ENCODE measurements at regions not wholly inside any gene's neighbourhood (a gene's known extent, or its start where the extent isn't known, plus 50 kb on each side); places are given as distances from the start of the nearest gene placed in this dataset.

GRCh38 chr15:87496109-87496508 lies 760.4 kb downstream of the NTRK3 start:
- Histone ChIP-seq H2BK15ac (ENCODE audit: low read length) (no peak overlapping the region), H2BK5ac (ENCODE audit: low read depth, low read length) (no peak overlapping the region), H4K5ac (ENCODE audit: insufficient read length, low read depth, low read length) (no peak overlapping the region), H3K36me3 (ENCODE audit: control insufficient read depth in 2 of 4, insufficient read depth in 4 of 4, low read length in 3 of 4) (no peaks in the 10 kb centered on the region), H3K14ac (ENCODE audit: insufficient read length) (no peak overlapping the region), H3K4me2 (ENCODE audit: insufficient read depth in 1 of 2, low read depth in 2 of 2, low read length in 2 of 2) (no peak overlapping the region), H3K18ac (ENCODE audit: extremely low read depth, low read length) (no peak overlapping the region), H4K8ac (ENCODE audit: extremely low read depth, insufficient read depth, low read length) (no peak overlapping the region), H3K27me3 (replicated peaks in 1 of 4; ENCODE audit: control insufficient read depth in 3 of 4, extremely low read depth in 1 of 4, insufficient read depth in 3 of 4, low read length in 3 of 4) (no peaks in the 10 kb centered on the region), H3K4me1 (replicated peaks in 1 of 4; ENCODE audit: control insufficient read depth in 3 of 4, insufficient read depth in 4 of 4, low read length in 3 of 4) (no peaks in the 10 kb centered on the region), H3K23me2 (ENCODE audit: low read depth, low read length) (no peaks in the 10 kb centered on the region), H3K56ac (replicated peaks; ENCODE audit: insufficient read length, low read depth, low read length) (no peak overlapping the region), H2BK12ac (ENCODE audit: low read depth, low read length) (no peak overlapping the region), H3K23ac (ENCODE audit: insufficient read length) (no peak overlapping the region), H3K27ac (ENCODE audit: low read depth, low read length) (no peak overlapping the region), H4K20me1 (replicated peaks in 1 of 2; ENCODE audit: control insufficient read depth in 1 of 2, insufficient read depth in 2 of 2, low read length in 2 of 2) (no peaks in the 10 kb centered on the region), H3K79me2 (ENCODE audit: control insufficient read depth in 1 of 2, insufficient read depth in 2 of 2, low read length in 2 of 2) (no peaks in the 10 kb centered on the region), H2BK20ac (ENCODE audit: low read length) (no peak overlapping the region), H3K9ac (replicated peaks in 1 of 4; ENCODE audit: extremely low read depth in 1 of 4, low read depth in 3 of 4, low read length in 3 of 4) (no peak overlapping the region), H2BK120ac (replicated peaks; ENCODE audit: low read depth, low read length) (no peak overlapping the region), H2AFZ (ENCODE audit: low read length) (no peak overlapping the region), H3K4ac (replicated peaks; ENCODE audit: insufficient read length, low read depth, low read length) (no peak overlapping the region), H3K4me3 (ENCODE audit: extremely low read depth in 1 of 4, insufficient read depth in 2 of 4, low read depth in 3 of 4, low read length in 4 of 4) (no peak overlapping the region), H3K79me1 (ENCODE audit: low read depth, low read length) (no peaks in the 10 kb centered on the region), H4K91ac (replicated peaks; ENCODE audit: insufficient read length, low read length) (no peak overlapping the region), H2AK5ac (ENCODE audit: low read depth, low read length) (no peak overlapping the region), H3K9me3 (ENCODE audit: insufficient read depth in 2 of 2, low read depth in 1 of 2, low read length in 1 of 2) (no peaks in the 10 kb centered on the region)
- 88% methylated on average over 2 of the region's 2 CpGs; no CpG with 5 or more reads in 1 of the 2 experiments for WGBS, 2 experiments (ENCODE audit: extremely low coverage in 1 of 2, insufficient coverage in 1 of 2, insufficient read length in 1 of 2, insufficient replicate concordance in 2 of 2, low coverage in 1 of 2, low lambda C conversion rate in 2 of 2, missing lambda C conversion rate in 1 of 2)
- ChIA-PET CTCF (ENCODE audit: partially characterized antibody) (no interaction called here), POLR2A (ENCODE audit: partially characterized antibody) (no interaction called here)
- DNase-seq (ENCODE audit: low read depth in 1 of 2, low spot score in 2 of 2), result no peak
- no peak for FAIRE-seq
- TF ChIP-seq HDAC2 (IDR thresholded peaks at IDR 0.05; ENCODE audit: borderline replicate concordance in 1 of 2, low read depth in 2 of 2, low read length in 2 of 2) (no peak), PHF8 (conservative IDR thresholded peaks at IDR 0.05; ENCODE audit: low read depth, low read length) (no peak), POLR2A (IDR thresholded peaks at IDR 0.05; ENCODE audit: control extremely low read depth in 1 of 2, low read depth in 2 of 2, low read length in 2 of 2) (no peak), FOSL1 (IDR thresholded peaks at IDR 0.05; ENCODE audit: insufficient read depth, low read depth, low read length) (no peak), SP4 (IDR thresholded peaks at IDR 0.05; ENCODE audit: low read length) (no peak), RNF2 (IDR thresholded peaks at IDR 0.05; ENCODE audit: borderline replicate concordance, low read depth, low read length, missing control alignments, poor library complexity, severe bottlenecking) (no peak), MAX (IDR thresholded peaks at IDR 0.05) (no peak), JUN (IDR thresholded peaks at IDR 0.05; ENCODE audit: low read depth, low read length) (no peak), USF2 (IDR thresholded peaks at IDR 0.05; ENCODE audit: low read length) (no peak), POU5F1 (IDR thresholded peaks at IDR 0.05; ENCODE audit: low read depth, low read length) (no peak), TEAD4 (IDR thresholded peaks at IDR 0.05; ENCODE audit: low read depth, low read length) (no peak), BACH1 (IDR thresholded peaks at IDR 0.05; ENCODE audit: low read length) (no peak), GTF2F1 (IDR thresholded peaks at IDR 0.05; ENCODE audit: borderline replicate concordance, low read depth, low read length) (no peak), HDAC6 (IDR thresholded peaks at IDR 0.05; ENCODE audit: low read depth, low read length) (no peak), CREB1 (IDR thresholded peaks at IDR 0.05) (no peak)
